GM12873 (cell line): ENCODE measurements at regions not wholly inside any gene's neighbourhood (a gene's known extent, or its start where the extent isn't known, plus 50 kb on each side); places are given as distances from the start of the nearest gene placed in this dataset.
A peak's percentile ranks its signal among the peaks of the same experiment; 100 is the strongest.

ENCODE experiments used
- CTCF ChIP-seq: IDR thresholded peaks from 2 replicates; pipeline ENCODE4 v1.5.1; 2012; ENCODE audit warnings: low read depth, mild to moderate bottlenecking, moderate library complexity, low read length, control low read depth; ENCODE audit not compliant: insufficient read depth; ENCODE audit errors: missing control alignments

GRCh38 chr16:80377096-80377956 is 163.5 kb upstream of the DYNLRB2 start:
- no peak for TF ChIP-seq CTCF

DNA sequence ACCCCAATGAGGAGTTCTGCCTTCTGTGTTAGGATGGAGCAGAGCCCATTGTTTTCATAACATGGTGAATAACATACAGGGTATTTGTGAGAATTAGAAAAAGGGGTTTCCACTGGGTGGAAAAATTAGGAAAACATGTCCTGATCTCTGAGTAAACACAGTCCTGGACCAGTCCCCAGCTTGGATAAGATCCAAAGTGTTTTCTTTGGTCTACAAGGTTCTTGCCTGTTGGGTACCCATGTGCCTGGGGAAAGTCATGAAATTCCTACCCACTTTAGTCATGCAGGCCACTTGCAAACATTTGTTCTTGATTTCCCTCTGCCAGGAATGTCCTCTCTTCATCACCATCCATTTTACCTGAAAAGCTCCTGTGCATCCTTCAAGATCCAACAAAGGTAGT is 164.8 kb upstream of the DYNLRB2 start:
- TF ChIP-seq CTCF = no peak

DNA sequence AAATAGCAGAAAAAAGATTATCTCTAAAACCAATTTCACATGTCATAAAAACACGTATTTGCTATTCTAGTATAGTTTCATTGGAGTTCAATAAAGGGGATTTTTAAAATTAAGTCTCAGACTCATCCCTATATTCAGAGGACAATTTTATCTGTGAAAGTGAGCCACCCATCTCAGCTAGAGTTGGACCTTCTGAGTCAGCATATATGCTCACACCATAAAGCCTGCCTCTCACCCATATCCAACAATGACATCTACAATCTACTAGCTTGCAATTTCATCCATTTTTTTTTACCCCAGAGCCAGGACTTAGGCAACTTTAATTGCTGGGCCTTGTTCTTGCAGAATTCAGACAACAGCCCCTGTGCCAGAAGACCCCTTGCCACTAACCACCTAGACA is 165.3 kb upstream of the DYNLRB2 start:
- no peak for TF ChIP-seq CTCF

DNA sequence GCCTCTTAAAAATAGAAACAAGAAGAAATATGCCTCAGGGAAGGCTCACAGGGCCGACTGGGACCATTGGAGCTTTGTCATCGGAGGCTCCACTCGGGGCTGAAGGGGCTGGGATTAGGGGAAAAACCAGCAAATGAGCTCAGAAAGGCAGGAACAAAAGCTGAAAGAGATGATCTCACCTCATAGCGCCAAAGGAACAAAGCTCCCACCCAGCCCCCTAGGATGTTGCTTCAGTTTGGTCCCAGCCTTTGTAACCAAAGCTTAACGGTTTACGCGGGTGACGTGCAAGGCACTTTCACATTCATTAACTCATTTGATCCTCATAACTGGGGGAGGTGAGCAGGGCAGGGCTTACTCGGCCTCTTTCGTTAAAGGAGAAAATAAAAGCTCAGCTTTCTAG is 168.5 kb upstream of the DYNLRB2 start:
- no peak for TF ChIP-seq CTCF

- peak; percentile 30 for TF ChIP-seq CTCF
These were observed 171.4 kb upstream of the DYNLRB2 start for GRCh38 chr16:80369138-80369958.

DNA sequence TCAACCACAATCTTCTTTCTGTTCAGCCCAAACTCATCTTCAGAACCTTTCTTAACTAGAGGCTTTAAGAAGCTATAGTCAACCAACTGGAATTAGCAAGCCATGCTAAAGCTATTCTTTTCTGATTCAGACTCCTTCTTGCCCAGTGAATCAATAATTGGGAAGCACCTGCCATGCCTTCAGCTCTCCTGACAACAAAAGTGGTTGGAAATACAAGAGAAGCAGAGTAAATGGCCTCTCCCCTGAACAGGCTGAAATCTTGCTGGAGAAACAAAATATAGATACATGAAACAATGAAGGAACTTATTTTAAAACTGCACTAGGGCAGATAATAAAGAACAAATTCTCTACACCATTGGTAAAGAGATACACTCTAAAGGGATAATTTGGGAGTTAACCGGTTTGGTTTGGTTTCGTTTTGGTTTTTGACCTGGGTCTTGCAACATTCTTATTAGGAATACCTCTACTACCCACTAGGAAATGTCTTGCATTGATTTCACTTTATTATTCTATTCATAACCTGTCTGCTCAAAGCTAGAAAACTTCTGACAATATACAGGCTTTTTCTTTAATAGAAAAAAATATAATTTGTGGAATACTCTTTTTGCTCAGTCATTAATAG is 173.6 kb upstream of the DYNLRB2 start:
- TF ChIP-seq CTCF = no peak

- TF ChIP-seq CTCF = no peak
These were observed 174.8 kb upstream of the DYNLRB2 start for GRCh38 chr16:80366023-80366422.
